IPS-15b (cell line): ENCODE measurements at regions not wholly inside any gene's neighbourhood (a gene's known extent, or its start where the extent isn't known, plus 50 kb on each side); places are given as distances from the start of the nearest gene placed in this dataset.

Source experiments
- H3K27me3 ChIP-seq: one replicate; pipeline ENCODE4 v1.6.1; 2013; ENCODE audit warnings: low read length; ENCODE audit not compliant: control insufficient read depth, insufficient read depth
- H3K36me3 ChIP-seq: one replicate; pipeline ENCODE4 v1.6.1; 2013; ENCODE audit warnings: low read length; ENCODE audit not compliant: control insufficient read depth, insufficient read depth
- H3K4me1 ChIP-seq: one replicate; pipeline ENCODE4 v1.6.1; 2013; ENCODE audit warnings: mild to moderate bottlenecking, low read length; ENCODE audit not compliant: control insufficient read depth, insufficient read depth
- H3K4me3 ChIP-seq: one replicate; pipeline ENCODE4 v1.5.1; 2013; ENCODE audit warnings: low read depth, low read length
- H3K9ac ChIP-seq: one replicate; pipeline ENCODE4 v1.6.1; 2013; ENCODE audit warnings: low read depth, mild to moderate bottlenecking, low read length
- H3K9me3 ChIP-seq: one replicate; pipeline ENCODE4 v1.6.1; 2013; ENCODE audit warnings: mild to moderate bottlenecking, low read length; ENCODE audit not compliant: control insufficient read depth, insufficient read depth

- H3K4me3 ChIP-seq = no peak overlapping the region
- H3K36me3 ChIP-seq = no peaks in the 10 kb centered on the region
- H3K4me1 ChIP-seq = peaks cover 13% of the 10 kb centered on the region
- no peaks in the 10 kb centered on the region for H3K27me3 ChIP-seq
- H3K9me3 ChIP-seq = no peaks in the 10 kb centered on the region
- no peak overlapping the region for H3K9ac ChIP-seq
Measured at GRCh38 chr3:41001556-41001955, 197.7 kb upstream of the CTNNB1 start.

- Histone ChIP-seq H3K9ac (no peak overlapping the region), H3K36me3 (no peaks in the 10 kb centered on the region), H3K27me3 (no peaks in the 10 kb centered on the region), H3K4me1 (peaks cover 8% of the 10 kb centered on the region), H3K4me3 (no peak overlapping the region), H3K9me3 (no peaks in the 10 kb centered on the region)
Measured at GRCh38 chr3:41002104-41002503, 197.2 kb upstream of the CTNNB1 start.

- Histone ChIP-seq H3K36me3 (no peaks in the 10 kb centered on the region), H3K9ac (no peak overlapping the region), H3K4me1 (no peaks in the 10 kb centered on the region), H3K4me3 (no peak overlapping the region), H3K27me3 (no peaks in the 10 kb centered on the region), H3K9me3 (no peaks in the 10 kb centered on the region)
Measured at GRCh38 chr3:41007399-41007798, 191.9 kb upstream of the CTNNB1 start.

- Histone ChIP-seq H3K4me1 (no peaks in the 10 kb centered on the region), H3K36me3 (no peaks in the 10 kb centered on the region), H3K27me3 (no peaks in the 10 kb centered on the region), H3K4me3 (no peak overlapping the region), H3K9me3 (no peaks in the 10 kb centered on the region), H3K9ac (no peak overlapping the region)
Measured at GRCh38 chr3:41011854-41012253, 187.5 kb upstream of the CTNNB1 start.

GRCh38 chr3:41018855-41019254 is 180.4 kb upstream of the CTNNB1 start:
- H3K4me1 ChIP-seq = no peaks in the 10 kb centered on the region
- no peaks in the 10 kb centered on the region for H3K27me3 ChIP-seq
- H3K36me3 ChIP-seq = no peaks in the 10 kb centered on the region
- no peaks in the 10 kb centered on the region for H3K9me3 ChIP-seq
- H3K9ac ChIP-seq = no peak overlapping the region
- no peak overlapping the region for H3K4me3 ChIP-seq

- H3K36me3 ChIP-seq = no peaks in the 10 kb centered on the region
Measured at GRCh38 chr3:41024031-41024836, 175.1 kb upstream of the CTNNB1 start.

GRCh38 chr3:41026394-41027177 is 172.7 kb upstream of the CTNNB1 start:
- H3K9ac ChIP-seq = no peak overlapping the region
- H3K27me3 ChIP-seq = no peaks in the 10 kb centered on the region
- no peak overlapping the region for H3K4me3 ChIP-seq
- no peaks in the 10 kb centered on the region for H3K36me3 ChIP-seq
- H3K9me3 ChIP-seq = no peaks in the 10 kb centered on the region
- H3K4me1 ChIP-seq = no peaks in the 10 kb centered on the region

More at GRCh38 chr3:41024031-41024836, 175.1 kb upstream of the CTNNB1 start:
- H3K4me1 ChIP-seq = no peaks in the 10 kb centered on the region
- H3K27me3 ChIP-seq = no peaks in the 10 kb centered on the region
- H3K4me3 ChIP-seq = no peak overlapping the region
- no peak overlapping the region for H3K9ac ChIP-seq
- H3K9me3 ChIP-seq = no peaks in the 10 kb centered on the region

GRCh38 chr3:41029356-41029755 is 169.9 kb upstream of the CTNNB1 start:
- Histone ChIP-seq H3K9ac (no peak overlapping the region), H3K4me1 (no peaks in the 10 kb centered on the region), H3K36me3 (no peaks in the 10 kb centered on the region), H3K4me3 (no peak overlapping the region), H3K27me3 (no peaks in the 10 kb centered on the region), H3K9me3 (no peaks in the 10 kb centered on the region)

- Histone ChIP-seq H3K4me1 (no peaks in the 10 kb centered on the region), H3K9ac (no peak overlapping the region), H3K4me3 (no peak overlapping the region), H3K27me3 (no peaks in the 10 kb centered on the region), H3K36me3 (no peaks in the 10 kb centered on the region), H3K9me3 (no peaks in the 10 kb centered on the region)
Measured at GRCh38 chr3:41030220-41030619, 169.1 kb upstream of the CTNNB1 start.

GRCh38 chr3:41031401-41031800 is 167.9 kb upstream of the CTNNB1 start:
- H3K4me1 ChIP-seq = no peaks in the 10 kb centered on the region
- no peaks in the 10 kb centered on the region for H3K27me3 ChIP-seq
- no peak overlapping the region for H3K4me3 ChIP-seq
- no peaks in the 10 kb centered on the region for H3K9me3 ChIP-seq
- no peak overlapping the region for H3K9ac ChIP-seq
- no peaks in the 10 kb centered on the region for H3K36me3 ChIP-seq

- no peaks in the 10 kb centered on the region for H3K4me1 ChIP-seq
- no peaks in the 10 kb centered on the region for H3K9me3 ChIP-seq
- H3K27me3 ChIP-seq = no peaks in the 10 kb centered on the region
- no peaks in the 10 kb centered on the region for H3K36me3 ChIP-seq
- H3K4me3 ChIP-seq = no peak overlapping the region
- no peak overlapping the region for H3K9ac ChIP-seq
Measured at GRCh38 chr3:41033956-41034519, 165.3 kb upstream of the CTNNB1 start.
